GM21576 (cell line): ENCODE measurements at regions not wholly inside any gene's neighbourhood (a gene's known extent, or its start where the extent isn't known, plus 50 kb on each side); places are given as distances from the start of the nearest gene placed in this dataset.
"Not testable (repeated sequence)": the region's sequence is repeated elsewhere in the genome, so short reads cannot be mapped to it uniquely, and the experiment has no call there.

ENCODE experiments used
- ATAC-seq: cut with Tn5 transposase; IDR thresholded peaks from one replicate; pipeline ENCODE4 v1.9.1; 2021; ENCODE audit warnings: mild to moderate bottlenecking, moderate library complexity; ENCODE audit not compliant: unreplicated experiment

- no peak for ATAC-seq
Observed at GRCh38 chr15:19944261-19944888, 597.2 kb downstream of the GOLGA6L6 start.

GRCh38 chr15:19943515-19943914 is 598.1 kb downstream of the GOLGA6L6 start:
- no peak for ATAC-seq

GRCh38 chr15:19903281-19903680 is 638.3 kb downstream of the GOLGA6L6 start:
- not testable (repeated sequence) for ATAC-seq

GRCh38 chr15:19902388-19902787 is 639.2 kb downstream of the GOLGA6L6 start:
- ATAC-seq = not testable (repeated sequence)

GRCh38 chr15:19901414-19901813 is 640.2 kb downstream of the GOLGA6L6 start:
- not testable (repeated sequence) for ATAC-seq

GRCh38 chr15:19899021-19899824 is 642.4 kb downstream of the GOLGA6L6 start:
- ATAC-seq = no peak

- not testable (repeated sequence) for ATAC-seq
Observed at GRCh38 chr15:19888811-19889210, 652.8 kb downstream of the GOLGA6L6 start.

GRCh38 chr15:19844061-19844460 is 697.5 kb downstream of the GOLGA6L6 start:
- not testable (repeated sequence) for ATAC-seq
